ENCODE measurements at regions not wholly inside any gene's neighbourhood (a gene's known extent, or its start where the extent isn't known, plus 50 kb on each side); places are given as distances from the start of the nearest gene placed in this dataset.

- DNase-seq (ENCODE audit: insufficient read length, low spot score) (peak; percentile 41), FAIRE-seq (peak; percentile 97)
These were observed 166.3 kb upstream of the SERTAD2 start for GRCh38 chr2:64819774-64820688.

- no peak for DNase-seq (ENCODE audit: insufficient read length, low spot score)
- peak; percentile 18 for FAIRE-seq
These were observed 167.2 kb upstream of the SERTAD2 start for GRCh38 chr2:64820901-64821300.

GRCh38 chr2:64823794-64824193 lies 165.4 kb upstream of the SLC1A4 start:
- FAIRE-seq, result no peak
- DNase-seq (ENCODE audit: insufficient read length, low spot score), result no peak

- FAIRE-seq, result no peak
- no peak for DNase-seq (ENCODE audit: insufficient read length, low spot score)
These were observed 163.2 kb upstream of the SLC1A4 start for GRCh38 chr2:64825831-64826491.

GRCh38 chr2:64826703-64827102 lies 162.5 kb upstream of the SLC1A4 start:
- DNase-seq (ENCODE audit: insufficient read length, low spot score) (no peak), FAIRE-seq (no peak)

- DNase-seq (ENCODE audit: insufficient read length, low spot score) (no peak), FAIRE-seq (no peak)
These were observed 160.9 kb upstream of the SLC1A4 start for GRCh38 chr2:64828261-64828660.

GRCh38 chr2:64829525-64829924 lies 159.7 kb upstream of the SLC1A4 start:
- FAIRE-seq (no peak), DNase-seq (ENCODE audit: insufficient read length, low spot score) (no peak)

- peak; percentile 60 for DNase-seq (ENCODE audit: insufficient read length, low spot score)
- FAIRE-seq, result peak; percentile 76
These were observed 157.8 kb upstream of the SLC1A4 start for GRCh38 chr2:64831134-64831976.

- DNase-seq (ENCODE audit: insufficient read length, low spot score), result no peak
- FAIRE-seq, result no peak
These were observed 157.2 kb upstream of the SLC1A4 start for GRCh38 chr2:64831977-64832328.

- FAIRE-seq, result no peak
- DNase-seq (ENCODE audit: insufficient read length, low spot score), result no peak
These were observed 156.3 kb upstream of the SLC1A4 start for GRCh38 chr2:64832936-64833335.

- DNase-seq (ENCODE audit: insufficient read length, low spot score) (no peak), FAIRE-seq (no peak)
These were observed 152.6 kb upstream of the SLC1A4 start for GRCh38 chr2:64836566-64836965.

- no peak for FAIRE-seq
- no peak for DNase-seq (ENCODE audit: insufficient read length, low spot score)
These were observed 152.0 kb upstream of the SLC1A4 start for GRCh38 chr2:64837116-64837731.

GRCh38 chr2:64837925-64838641 lies 151.1 kb upstream of the SLC1A4 start:
- no peak for DNase-seq (ENCODE audit: insufficient read length, low spot score)
- no peak for FAIRE-seq

GRCh38 chr2:64838817-64839216 lies 150.4 kb upstream of the SLC1A4 start:
- FAIRE-seq, result no peak
- DNase-seq (ENCODE audit: insufficient read length, low spot score), result no peak

GRCh38 chr2:64839844-64840243 lies 149.4 kb upstream of the SLC1A4 start:
- peak; percentile 92 for FAIRE-seq
- DNase-seq (ENCODE audit: insufficient read length, low spot score), result peak; percentile 50

- DNase-seq (ENCODE audit: insufficient read length, low spot score), result no peak
- no peak for FAIRE-seq
These were observed 148.7 kb upstream of the SLC1A4 start for GRCh38 chr2:64840426-64840881.

- no peak for DNase-seq (ENCODE audit: insufficient read length, low spot score)
- no peak for FAIRE-seq
These were observed 147.7 kb upstream of the SLC1A4 start for GRCh38 chr2:64841461-64841860.

- DNase-seq (ENCODE audit: insufficient read length, low spot score) (no peak), FAIRE-seq (no peak)
These were observed 147.2 kb upstream of the SLC1A4 start for GRCh38 chr2:64842030-64842429.

GRCh38 chr2:64844087-64844486 lies 145.1 kb upstream of the SLC1A4 start:
- FAIRE-seq (no peak), DNase-seq (ENCODE audit: insufficient read length, low spot score) (no peak)

- DNase-seq (ENCODE audit: insufficient read length, low spot score) (no peak), FAIRE-seq (no peak)
These were observed 143.8 kb upstream of the SLC1A4 start for GRCh38 chr2:64845273-64845905.
